ENCODE measurements at regions not wholly inside any gene's neighbourhood (a gene's known extent, or its start where the extent isn't known, plus 50 kb on each side); places are given as distances from the start of the nearest gene placed in this dataset.

DNA sequence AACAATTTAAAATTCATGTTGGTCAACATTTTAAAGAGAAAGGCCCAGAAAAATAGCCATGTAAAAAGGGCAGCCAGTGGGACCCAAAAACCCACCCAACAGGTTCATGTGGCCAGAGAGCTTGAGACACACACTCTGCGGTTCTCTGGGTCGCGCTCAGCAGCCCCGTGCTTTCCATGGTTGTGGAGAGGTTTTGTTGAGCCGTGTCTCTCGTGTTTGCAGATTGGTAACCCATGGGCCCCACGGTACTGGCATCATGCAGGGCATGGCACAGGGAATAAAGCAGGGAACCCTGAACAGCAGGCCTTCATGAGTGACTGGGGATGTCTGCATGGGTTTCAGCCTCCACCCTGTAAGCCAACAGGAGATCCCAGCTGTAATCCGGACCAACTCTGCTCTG, 127.7 kb upstream of the CST7 start:
- TF ChIP-seq, protein P1, sequence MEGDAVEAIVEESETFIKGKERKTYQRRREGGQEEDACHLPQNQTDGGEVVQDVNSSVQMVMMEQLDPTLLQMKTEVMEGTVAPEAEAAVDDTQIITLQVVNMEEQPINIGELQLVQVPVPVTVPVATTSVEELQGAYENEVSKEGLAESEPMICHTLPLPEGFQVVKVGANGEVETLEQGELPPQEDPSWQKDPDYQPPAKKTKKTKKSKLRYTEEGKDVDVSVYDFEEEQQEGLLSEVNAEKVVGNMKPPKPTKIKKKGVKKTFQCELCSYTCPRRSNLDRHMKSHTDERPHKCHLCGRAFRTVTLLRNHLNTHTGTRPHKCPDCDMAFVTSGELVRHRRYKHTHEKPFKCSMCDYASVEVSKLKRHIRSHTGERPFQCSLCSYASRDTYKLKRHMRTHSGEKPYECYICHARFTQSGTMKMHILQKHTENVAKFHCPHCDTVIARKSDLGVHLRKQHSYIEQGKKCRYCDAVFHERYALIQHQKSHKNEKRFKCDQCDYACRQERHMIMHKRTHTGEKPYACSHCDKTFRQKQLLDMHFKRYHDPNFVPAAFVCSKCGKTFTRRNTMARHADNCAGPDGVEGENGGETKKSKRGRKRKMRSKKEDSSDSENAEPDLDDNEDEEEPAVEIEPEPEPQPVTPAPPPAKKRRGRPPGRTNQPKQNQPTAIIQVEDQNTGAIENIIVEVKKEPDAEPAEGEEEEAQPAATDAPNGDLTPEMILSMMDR (conservative IDR thresholded peaks at IDR 0.05; ENCODE audit: low read depth, low read length) = no peak
- TF ChIP-seq SMC3 (IDR thresholded peaks at IDR 0.05; ENCODE audit: low read depth, low read length) (no peak), NFE2L2 (IDR thresholded peaks at IDR 0.05; ENCODE audit: low read depth, low read length) (no peak), RAD21 (IDR thresholded peaks at IDR 0.05; ENCODE audit: low read length) (no peak)
